ENCODE measurements at regions not wholly inside any gene's neighbourhood (a gene's known extent, or its start where the extent isn't known, plus 50 kb on each side); places are given as distances from the start of the nearest gene placed in this dataset.

- Histone ChIP-seq H3K4me3 (no peak overlapping the region), H3K36me3 (no peaks in the 10 kb centered on the region), H3K4me1 (peaks cover 0 to 6% (median 0%) of the 10 kb centered on the region in 9 donors), H3K9me3 (no peaks in the 10 kb centered on the region), H3K27me3 (no peaks in the 10 kb centered on the region), H3K27ac (no peak overlapping the region)
- ATAC-seq (no peak), DNase-seq (no peak)
- 72% methylated on average over 3 of the region's 3 CpGs for WGBS, 2 donors
- intact Hi-C loops (cut with DNase I): no loop called here
- no peak for TF ChIP-seq CTCF (IDR thresholded peaks at IDR 0.05)
Measured at GRCh38 chr1:232390590-232390989, 239.3 kb downstream of the SIPA1L2 start.

GRCh38 chr1:232389744-232390143, 240.2 kb downstream of the SIPA1L2 start:
- no peak for DNase-seq
- Histone ChIP-seq H3K36me3 (no peaks in the 10 kb centered on the region), H3K27me3 (no peaks in the 10 kb centered on the region), H3K4me1 (peaks cover 0 to 6% (median 0%) of the 10 kb centered on the region in 9 donors), H3K27ac (no peak overlapping the region), H3K9me3 (no peaks in the 10 kb centered on the region), H3K4me3 (no peak overlapping the region)
- TF ChIP-seq CTCF (IDR thresholded peaks at IDR 0.05): no peak
- intact Hi-C loops (cut with DNase I): no loop called here
- ATAC-seq: no peak
- WGBS, 2 donors: 93 to 94% methylated on average over 4 of the region's 4 CpGs

- WGBS, 2 donors: 89 to 90% methylated on average over 3 of the region's 3 CpGs
- H3K4me3 ChIP-seq: no peak overlapping the region
- no peaks in the 10 kb centered on the region for H3K36me3 ChIP-seq
- TF ChIP-seq CTCF (IDR thresholded peaks at IDR 0.05): no peak
- H3K4me1 ChIP-seq: peaks cover 0 to 12% (median 0%) of the 10 kb centered on the region in 9 donors
- H3K27me3 ChIP-seq: no peaks in the 10 kb centered on the region
- no peak for ATAC-seq
- no peaks in the 10 kb centered on the region for H3K9me3 ChIP-seq
- H3K27ac ChIP-seq: no peak overlapping the region
- DNase-seq: no peak
- intact Hi-C loops (cut with DNase I): no loop called here
Measured at GRCh38 chr1:232388363-232388762, 241.6 kb downstream of the SIPA1L2 start.

- DNase-seq (no peak), ATAC-seq (no peak)
- H3K27ac ChIP-seq: no peak overlapping the region
- no peak overlapping the region for H3K4me3 ChIP-seq
- peaks cover 0 to 12% (median 0%) of the 10 kb centered on the region in 9 donors for H3K4me1 ChIP-seq
- no peak for TF ChIP-seq CTCF (IDR thresholded peaks at IDR 0.05)
- intact Hi-C loops (cut with DNase I): no loop called here
- no peaks in the 10 kb centered on the region for H3K27me3 ChIP-seq
- 93 to 95% methylated on average over 9 of the region's 9 CpGs for WGBS, 2 donors
- H3K9me3 ChIP-seq: no peaks in the 10 kb centered on the region
- no peaks in the 10 kb centered on the region for H3K36me3 ChIP-seq
Measured at GRCh38 chr1:232386721-232387510, 243.0 kb downstream of the SIPA1L2 start.
